AML-193 (cell line): ENCODE measurements at regions not wholly inside any gene's neighbourhood (a gene's known extent, or its start where the extent isn't known, plus 50 kb on each side); places are given as distances from the start of the nearest gene placed in this dataset.

Experiments
- DNase-seq, 2 experiments: peaks; one replicate each; lab custom pipeline; 2025; lab: John Stamatoyannopoulos, UW

- no peak for DNase-seq
Observed at GRCh38 chr12:127231371-127231770, 1035.6 kb upstream of the TMEM132C start.

- DNase-seq: no peak
Observed at GRCh38 chr12:127233016-127233415, 1034.0 kb upstream of the TMEM132C start.

GRCh38 chr12:127235761-127236160 is 1031.2 kb upstream of the TMEM132C start:
- DNase-seq: no peak

- no peak for DNase-seq
Observed at GRCh38 chr12:127236491-127236890, 1030.5 kb upstream of the TMEM132C start.

- DNase-seq: no peak
Observed at GRCh38 chr12:127237151-127237550, 1029.8 kb upstream of the TMEM132C start.

- DNase-seq: peak in 1 of 2 experiments; percentile 8
Observed at GRCh38 chr12:127238107-127238506, 1028.9 kb upstream of the TMEM132C start.

GRCh38 chr12:127239781-127240180 is 1027.2 kb upstream of the TMEM132C start:
- no peak for DNase-seq

GRCh38 chr12:127240249-127240929 is 1026.6 kb upstream of the TMEM132C start:
- no peak for DNase-seq

GRCh38 chr12:127241072-127241817 is 1025.7 kb upstream of the TMEM132C start:
- DNase-seq: no peak

- DNase-seq: no peak
Observed at GRCh38 chr12:127245009-127245408, 1022.0 kb upstream of the TMEM132C start.

GRCh38 chr12:127245437-127245836 is 1021.5 kb upstream of the TMEM132C start:
- no peak for DNase-seq

GRCh38 chr12:127247937-127248336 is 1019.0 kb upstream of the TMEM132C start:
- DNase-seq: no peak

GRCh38 chr12:127249428-127249827 is 1017.5 kb upstream of the TMEM132C start:
- DNase-seq: no peak

GRCh38 chr12:127253797-127254327 is 1013.1 kb upstream of the TMEM132C start:
- DNase-seq: no peak

- no peak for DNase-seq
Observed at GRCh38 chr12:127254420-127254955, 1012.5 kb upstream of the TMEM132C start.

GRCh38 chr12:127257366-127257935 is 1009.5 kb upstream of the TMEM132C start:
- no peak for DNase-seq

- no peak for DNase-seq
Observed at GRCh38 chr12:127260531-127260930, 1006.4 kb upstream of the TMEM132C start.

- DNase-seq: no peak
Observed at GRCh38 chr12:127260999-127261398, 1006.0 kb upstream of the TMEM132C start.

- no peak for DNase-seq
Observed at GRCh38 chr12:127262615-127263014, 1004.4 kb upstream of the TMEM132C start.

GRCh38 chr12:127263621-127264020 is 1003.3 kb upstream of the TMEM132C start:
- DNase-seq: no peak

- DNase-seq: no peak
Observed at GRCh38 chr12:127267128-127267527, 999.8 kb upstream of the TMEM132C start.

- DNase-seq: no peak
Observed at GRCh38 chr12:127268213-127268612, 998.8 kb upstream of the TMEM132C start.
